IMR-90 (cell line): ENCODE measurements at regions not wholly inside any gene's neighbourhood (a gene's known extent, or its start where the extent isn't known, plus 50 kb on each side); places are given as distances from the start of the nearest gene placed in this dataset.

Source experiments
- ATAC-seq: fragments of 200-7000 bp; cut with Tn5 transposase; 2 replicates; pipeline ENCODE4 v1.9.1; 2020; ENCODE audit warnings: low read depth, mild to moderate bottlenecking, moderate library complexity
- BruUV-seq: library from RNA; stranded (reverse); fragments of 400-500 nt; replicated peaks from 2 replicates; lab custom pipeline; 2021; lab: Mats Ljungman, UMichigan
- CTCF ChIA-PET: fragments of 300-600 bp; formaldehyde crosslinking; extraction: SDS; loops from one replicate; lab custom pipeline; 2021; ENCODE audit warnings: antibody characterized with exemption; lab: Yijun Ruan, JAX
- POLR2A ChIA-PET: fragments of 300-600 bp; sonication (Branson Sonifier 250); formaldehyde crosslinking; loops from one replicate; lab custom pipeline; 2022; ENCODE audit warnings: antibody characterized with exemption; ENCODE audit not compliant: unreplicated experiment; lab: Charles Lee
- DNase-seq: peaks from one replicate; pipeline ENCODE4 v3.0.0; 2013
- H2AFZ ChIP-seq: replicated peaks from 2 replicates; pipeline ENCODE3; 2013; ENCODE audit warnings: low read length, mild to moderate bottlenecking; ENCODE audit not compliant: poor library complexity
- H2AK5ac ChIP-seq: 2 replicates; pipeline ENCODE4 v1.6.1; 2013; ENCODE audit warnings: low read depth, low read length, inconsistent platforms
- H2AK9ac ChIP-seq: replicated peaks from 2 replicates; pipeline ENCODE3; 2013; ENCODE audit warnings: mild to moderate bottlenecking, low read depth, low read length, moderate library complexity; ENCODE audit not compliant: poor library complexity
- H2BK120ac ChIP-seq: 2 replicates; pipeline ENCODE4 v1.6.1; 2013; ENCODE audit warnings: low read depth, low read length, inconsistent platforms
- H2BK15ac ChIP-seq: 3 replicates; pipeline ENCODE4 v1.6.1; 2013; ENCODE audit warnings: low read depth, low read length, inconsistent platforms
- H2BK20ac ChIP-seq: 2 replicates; pipeline ENCODE4 v1.6.1; 2013; ENCODE audit warnings: low read depth, mild to moderate bottlenecking, inconsistent platforms, low read length, moderate library complexity
- H2BK5ac ChIP-seq: 2 replicates; pipeline ENCODE4 v1.6.1; 2013; ENCODE audit warnings: mild to moderate bottlenecking, low read depth, low read length, inconsistent platforms; ENCODE audit not compliant: poor library complexity, severe bottlenecking
- H3K14ac ChIP-seq: replicated peaks from 2 replicates; pipeline ENCODE4 v1.6.1; 2013; ENCODE audit warnings: low read depth, low read length, inconsistent platforms
- H3K18ac ChIP-seq: 2 replicates; pipeline ENCODE4 v1.6.1; 2013; ENCODE audit warnings: low read depth, low read length, control low read depth
- H3K23ac ChIP-seq: 2 replicates; pipeline ENCODE4 v1.6.1; 2013; ENCODE audit warnings: low read depth, low read length, inconsistent platforms
- H3K27ac ChIP-seq: 2 replicates; pipeline ENCODE4 v1.5.1; 2013; ENCODE audit warnings: mild to moderate bottlenecking, control low read depth, low read length; ENCODE audit not compliant: insufficient read depth
- H3K27me3 ChIP-seq: 2 replicates; pipeline ENCODE4 v1.6.1; 2013; ENCODE audit warnings: low read length; ENCODE audit not compliant: control insufficient read depth, insufficient read depth
- H3K36me3 ChIP-seq: 2 replicates; pipeline ENCODE4 v1.6.1; 2013; ENCODE audit warnings: low read length, mixed read lengths; ENCODE audit not compliant: control insufficient read depth, insufficient read depth
- H3K4ac ChIP-seq: 2 replicates; pipeline ENCODE4 v1.6.1; 2013; ENCODE audit warnings: low read depth, low read length, inconsistent platforms
- H3K4me1 ChIP-seq: 2 replicates; pipeline ENCODE4 v1.6.1; 2013; ENCODE audit warnings: low read length, mixed read lengths; ENCODE audit not compliant: control insufficient read depth, insufficient read depth
- H3K4me2 ChIP-seq: 2 replicates; pipeline ENCODE4 v1.6.1; 2013; ENCODE audit warnings: low read depth, mild to moderate bottlenecking, control low read depth, low read length, moderate library complexity
- H3K4me3 ChIP-seq: 2 replicates; pipeline ENCODE4 v1.5.1; 2013; ENCODE audit warnings: low read depth, mild to moderate bottlenecking, control low read depth, low read length, moderate library complexity; ENCODE audit not compliant: insufficient read depth
- H3K56ac ChIP-seq: 2 replicates; pipeline ENCODE4 v1.6.1; 2013; ENCODE audit warnings: low read length, inconsistent platforms; ENCODE audit not compliant: insufficient read depth; ENCODE audit errors: extremely low read depth
- H3K79me1 ChIP-seq, 2 experiments: 2 replicates each; pipeline ENCODE4 v1.6.1; 2013; ENCODE audit warnings: low read length in 2 of 2, inconsistent platforms in 1 of 2, low read depth in 1 of 2
- H3K9ac ChIP-seq: 2 replicates; pipeline ENCODE4 v1.6.1; 2013; ENCODE audit warnings: low read depth, low read length, control low read depth
- H3K9me1 ChIP-seq: 2 replicates; pipeline ENCODE4 v1.6.1; 2013; ENCODE audit warnings: low read length, inconsistent platforms; ENCODE audit not compliant: insufficient read depth
- H3K9me3 ChIP-seq: 2 replicates; pipeline ENCODE4 v1.6.1; 2013; ENCODE audit warnings: low read length; ENCODE audit not compliant: control insufficient read depth, insufficient read depth
- H4K20me1 ChIP-seq: 2 replicates; pipeline ENCODE4 v1.6.1; 2013; ENCODE audit warnings: low read length, inconsistent platforms; ENCODE audit not compliant: insufficient read depth
- H4K5ac ChIP-seq: 2 replicates; pipeline ENCODE4 v1.6.1; 2013; ENCODE audit warnings: mild to moderate bottlenecking, low read depth, low read length, control low read depth
- H4K8ac ChIP-seq, 2 experiments: 2 replicates each; pipeline ENCODE4 v1.6.1; 2013; ENCODE audit warnings: low read depth in 2 of 2, low read length in 2 of 2, control low read depth in 1 of 2, inconsistent platforms in 1 of 2
- H4K91ac ChIP-seq: 2 replicates; pipeline ENCODE4 v1.6.1; 2013; ENCODE audit warnings: low read depth, low read length, inconsistent platforms; ENCODE audit not compliant: insufficient read depth
- CEBPB ChIP-seq: IDR thresholded peaks from 2 replicates; pipeline ENCODE4 v1.6.1; 2012; ENCODE audit warnings: low read depth, low read length, improper control_type of control experiment
- FOS ChIP-seq: fragments of 150-350 bp; IDR thresholded peaks from 2 replicates; pipeline ENCODE4 v1.6.1; 2016; ENCODE audit warnings: low read depth, low read length
- MAFK ChIP-seq: IDR thresholded peaks from 2 replicates; pipeline ENCODE4 v1.6.1; 2012; ENCODE audit warnings: low read depth, low read length, improper control_type of control experiment
- MXI1 ChIP-seq: IDR thresholded peaks from 2 replicates; pipeline ENCODE4 v1.6.1; 2012; ENCODE audit warnings: low read depth, mild to moderate bottlenecking, low read length, moderate library complexity, borderline replicate concordance
- NFE2L2 ChIP-seq: fragments of 150-350 bp; IDR thresholded peaks from 2 replicates; pipeline ENCODE4 v1.6.1; 2016; ENCODE audit warnings: low read depth, mild to moderate bottlenecking, low read length
- POLR2A ChIP-seq: IDR thresholded peaks from 2 replicates; pipeline ENCODE4 v1.6.1; 2012; ENCODE audit warnings: mild to moderate bottlenecking, low read depth, low read length
- RAD21 ChIP-seq: IDR thresholded peaks from 2 replicates; pipeline ENCODE4 v1.6.1; 2012; ENCODE audit warnings: low read length, improper control_type of control experiment
- RFX5 ChIP-seq: IDR thresholded peaks from 2 replicates; pipeline ENCODE4 v1.8.0; 2012; ENCODE audit warnings: low read depth, mild to moderate bottlenecking, low read length, moderate library complexity
- SMC3 ChIP-seq: fragments of 150-350 bp; IDR thresholded peaks from 2 replicates; pipeline ENCODE4 v1.6.1; 2016; ENCODE audit warnings: low read depth, mild to moderate bottlenecking, antibody characterized with exemption, low read length, moderate library complexity
- WGBS, 2 experiments: methylation state at CpG; one replicate each; pipeline versions ENCODE4 v1.1.5 to v1.1.7; 2013; ENCODE audit warnings: missing lambda C conversion rate in 2 of 2; ENCODE audit not compliant: insufficient read length in 1 of 2; ENCODE audit errors: extremely low coverage in 2 of 2; 5-methylcytosine and 5-hydroxymethylcytosine counted together
- dilution Hi-C: fragments of 300-500 bp; cut with HindIII; formaldehyde crosslinking; loops from one replicate; pipeline ENCODE4 v1.14.3; 2018; ENCODE audit warnings: low sequenced_read_pairs; ENCODE audit not compliant: unreplicated experiment
- in situ Hi-C: fragments of 300-500 bp; cut with MboI; formaldehyde crosslinking; loops from 3 replicates; pipeline ENCODE4 v1.14.3; 2019; ENCODE audit warnings: low sequenced_read_pairs, inconsistent platforms, mixed read lengths
- intact Hi-C: fragments of 100-400 bp; cut with micrococcal nuclease; formaldehyde crosslinking; loops from 2 replicates; pipeline ENCODE4 v1.10.0; 2022
- TF ChIP-seq, protein P1 (sequence below): conservative IDR thresholded peaks from 2 replicates; pipeline ENCODE4 v1.5.1; 2012; ENCODE audit warnings: mild to moderate bottlenecking, low read depth, low read length, improper control_type of control experiment

DNA sequence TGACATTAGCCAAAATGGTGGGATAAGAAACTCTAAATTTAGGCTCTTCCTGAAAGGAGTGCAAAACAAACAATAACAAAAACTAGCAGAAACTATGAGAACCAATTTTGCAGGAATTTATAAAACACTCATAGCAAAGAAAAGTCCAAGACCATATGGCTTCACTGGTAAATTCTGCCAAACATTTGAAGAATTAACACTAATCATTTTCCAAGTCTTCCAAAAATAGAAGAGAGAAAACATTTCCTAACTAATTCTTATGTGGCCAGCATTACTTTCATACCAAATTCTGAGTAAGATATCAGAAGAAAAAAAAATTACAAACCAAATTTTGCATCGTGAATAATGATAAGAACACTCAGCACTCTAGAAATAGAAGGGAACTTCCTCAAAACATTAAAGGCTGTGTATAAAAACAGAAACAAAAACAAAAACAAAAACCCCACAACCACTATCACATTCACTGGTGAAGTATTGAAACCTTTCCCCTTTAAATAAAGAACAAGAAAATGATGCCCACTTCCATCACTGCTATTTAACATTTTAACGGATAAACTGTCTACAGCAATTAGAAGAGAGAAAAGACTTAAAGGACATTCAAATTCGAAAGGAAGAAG, 524.3 kb upstream of the GALNTL6 start:
- TF ChIP-seq MAFK (no peak), RAD21 (no peak), POLR2A (no peak), NFE2L2 (no peak), MXI1 (no peak), CEBPB (no peak), FOS (no peak), RFX5 (no peak), SMC3 (no peak)
- TF ChIP-seq, protein P1, sequence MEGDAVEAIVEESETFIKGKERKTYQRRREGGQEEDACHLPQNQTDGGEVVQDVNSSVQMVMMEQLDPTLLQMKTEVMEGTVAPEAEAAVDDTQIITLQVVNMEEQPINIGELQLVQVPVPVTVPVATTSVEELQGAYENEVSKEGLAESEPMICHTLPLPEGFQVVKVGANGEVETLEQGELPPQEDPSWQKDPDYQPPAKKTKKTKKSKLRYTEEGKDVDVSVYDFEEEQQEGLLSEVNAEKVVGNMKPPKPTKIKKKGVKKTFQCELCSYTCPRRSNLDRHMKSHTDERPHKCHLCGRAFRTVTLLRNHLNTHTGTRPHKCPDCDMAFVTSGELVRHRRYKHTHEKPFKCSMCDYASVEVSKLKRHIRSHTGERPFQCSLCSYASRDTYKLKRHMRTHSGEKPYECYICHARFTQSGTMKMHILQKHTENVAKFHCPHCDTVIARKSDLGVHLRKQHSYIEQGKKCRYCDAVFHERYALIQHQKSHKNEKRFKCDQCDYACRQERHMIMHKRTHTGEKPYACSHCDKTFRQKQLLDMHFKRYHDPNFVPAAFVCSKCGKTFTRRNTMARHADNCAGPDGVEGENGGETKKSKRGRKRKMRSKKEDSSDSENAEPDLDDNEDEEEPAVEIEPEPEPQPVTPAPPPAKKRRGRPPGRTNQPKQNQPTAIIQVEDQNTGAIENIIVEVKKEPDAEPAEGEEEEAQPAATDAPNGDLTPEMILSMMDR = no peak
- Histone ChIP-seq H4K91ac (no peak overlapping the region), H4K8ac (no peak overlapping the region), H3K27me3 (no peaks in the 10 kb centered on the region), H3K4me1 (no peaks in the 10 kb centered on the region), H3K9ac (no peak overlapping the region), H3K18ac (no peak overlapping the region), H2AK5ac (no peak overlapping the region), H3K23ac (no peak overlapping the region), H3K9me3 (peaks cover under 1% of the 10 kb centered on the region; the same call in 1 of the 2 replicates), H3K4me3 (no peak overlapping the region), H3K4me2 (no peak overlapping the region), H2BK15ac (no peak overlapping the region), H4K5ac (no peak overlapping the region), H2BK5ac (no peak overlapping the region), H3K14ac (no peak overlapping the region), H3K56ac (no peak overlapping the region), H3K36me3 (no peaks in the 10 kb centered on the region), H2BK120ac (no peak overlapping the region), H2AK9ac (no peak overlapping the region), H2AFZ (no peak overlapping the region), H4K20me1 (no peaks in the 10 kb centered on the region), H3K9me1 (no peaks in the 10 kb centered on the region), H3K79me1 (no peaks in the 10 kb centered on the region), H3K4ac (no peak overlapping the region), H2BK20ac (no peak overlapping the region), H3K27ac (no peak overlapping the region)
- DNase-seq (no peak), ATAC-seq (no peak)
- intact Hi-C loops = no loop called here
- BruUV-seq = no TSS peak
- WGBS, 2 experiments = no CpG with 5 or more reads among the region's 3 CpGs
- in situ Hi-C loops = no loop called here
- dilution Hi-C loops = no loop called here
- CTCF ChIA-PET = no interaction called here
- POLR2A ChIA-PET = no interaction called here
